COLO668 (cell line): ENCODE measurements at regions not wholly inside any gene's neighbourhood (a gene's known extent, or its start where the extent isn't known, plus 50 kb on each side); places are given as distances from the start of the nearest gene placed in this dataset.

Experiments
- DNase-seq: peaks from one replicate; lab custom pipeline; 2025; ENCODE audit not compliant: unreplicated experiment; lab: John Stamatoyannopoulos, UW

- no peak for DNase-seq
These were observed 206.9 kb upstream of the SIX2 start for GRCh38 chr2:45216118-45216517.

- no peak for DNase-seq
These were observed 205.3 kb upstream of the SIX2 start for GRCh38 chr2:45214550-45214949.

- DNase-seq = no peak
These were observed 203.8 kb upstream of the SIX2 start for GRCh38 chr2:45212953-45213635.

- no peak for DNase-seq
These were observed 202.4 kb upstream of the SIX2 start for GRCh38 chr2:45211636-45212035.

GRCh38 chr2:45210462-45211195 is 201.4 kb upstream of the SIX2 start:
- DNase-seq = no peak

- no peak for DNase-seq
These were observed 200.6 kb upstream of the SIX2 start for GRCh38 chr2:45209875-45210274.

- DNase-seq = no peak
These were observed 200.1 kb upstream of the SIX2 start for GRCh38 chr2:45209302-45209701.

GRCh38 chr2:45207101-45207500 is 197.8 kb upstream of the SIX2 start:
- no peak for DNase-seq

- DNase-seq = no peak
These were observed 196.7 kb upstream of the SIX2 start for GRCh38 chr2:45205985-45206384.

GRCh38 chr2:45205480-45205879 is 196.2 kb upstream of the SIX2 start:
- no peak for DNase-seq

GRCh38 chr2:45203400-45203799 is 194.1 kb upstream of the SIX2 start:
- no peak for DNase-seq

- no peak for DNase-seq
These were observed 190.7 kb upstream of the SIX2 start for GRCh38 chr2:45199973-45200372.

GRCh38 chr2:45195916-45196315 is 186.7 kb upstream of the SIX2 start:
- no peak for DNase-seq

- DNase-seq = no peak
These were observed 185.3 kb upstream of the SIX2 start for GRCh38 chr2:45194596-45194995.

- DNase-seq = no peak
These were observed 184.3 kb upstream of the SIX2 start for GRCh38 chr2:45193581-45193980.

GRCh38 chr2:45192991-45193390 is 183.7 kb upstream of the SIX2 start:
- no peak for DNase-seq

- no peak for DNase-seq
These were observed 183.2 kb upstream of the SIX2 start for GRCh38 chr2:45192481-45192880.

GRCh38 chr2:45191976-45192375 is 182.7 kb upstream of the SIX2 start:
- no peak for DNase-seq

- no peak for DNase-seq
These were observed 182.1 kb upstream of the SIX2 start for GRCh38 chr2:45191146-45191863.

- no peak for DNase-seq
These were observed 181.3 kb upstream of the SIX2 start for GRCh38 chr2:45190481-45190942.

- DNase-seq = no peak
These were observed 175.4 kb upstream of the SIX2 start for GRCh38 chr2:45184606-45185005.
